Posterior vena cava (tissue), 2 donors: ENCODE measurements at regions not wholly inside any gene's neighbourhood (a gene's known extent, or its start where the extent isn't known, plus 50 kb on each side); places are given as distances from the start of the nearest gene placed in this dataset.

Experiments used
- DNase-seq: peaks from one replicate; pipeline ENCODE4 v3.0.0-alpha.2; 2020; ENCODE audit warnings: low spot score
- intact Hi-C, 2 donors: fragments of 100-400 bp; cut with DNase I; formaldehyde crosslinking; loops; one replicate each; pipeline versions ENCODE4 v1.14.1 to v1.14.2; 2022 to 2023
- donor health status: DM: yes; HTN: yes; CAD: no.
- donor health status: DM: yes; HTN: yes; CAD: no.

DNA sequence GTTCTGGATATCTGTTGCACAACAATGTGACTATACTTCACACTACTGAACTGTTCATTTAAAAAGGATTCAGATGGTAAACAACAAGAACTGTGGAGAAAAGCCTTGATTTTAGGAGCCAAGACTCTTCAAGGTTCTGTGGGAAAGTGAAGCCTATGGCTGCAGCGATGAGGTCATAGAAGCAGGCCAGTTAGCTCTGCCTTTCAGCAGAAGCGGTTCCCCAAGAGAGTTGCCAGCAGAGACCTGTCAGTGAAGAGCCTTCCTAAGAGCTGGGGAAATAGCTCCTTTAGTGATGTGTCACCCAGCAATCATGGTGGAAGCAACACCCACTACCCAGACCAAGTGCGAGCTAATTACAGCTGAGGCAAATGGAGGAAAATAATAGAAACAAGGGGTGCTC, 346.5 kb upstream of the ETAA1 start:
- intact Hi-C loops: no loop called here
- DNase-seq: no peak

GRCh38 chr2:67054728-67055127, 342.4 kb upstream of the ETAA1 start:
- intact Hi-C loops: no loop called here
- DNase-seq: no peak

DNA sequence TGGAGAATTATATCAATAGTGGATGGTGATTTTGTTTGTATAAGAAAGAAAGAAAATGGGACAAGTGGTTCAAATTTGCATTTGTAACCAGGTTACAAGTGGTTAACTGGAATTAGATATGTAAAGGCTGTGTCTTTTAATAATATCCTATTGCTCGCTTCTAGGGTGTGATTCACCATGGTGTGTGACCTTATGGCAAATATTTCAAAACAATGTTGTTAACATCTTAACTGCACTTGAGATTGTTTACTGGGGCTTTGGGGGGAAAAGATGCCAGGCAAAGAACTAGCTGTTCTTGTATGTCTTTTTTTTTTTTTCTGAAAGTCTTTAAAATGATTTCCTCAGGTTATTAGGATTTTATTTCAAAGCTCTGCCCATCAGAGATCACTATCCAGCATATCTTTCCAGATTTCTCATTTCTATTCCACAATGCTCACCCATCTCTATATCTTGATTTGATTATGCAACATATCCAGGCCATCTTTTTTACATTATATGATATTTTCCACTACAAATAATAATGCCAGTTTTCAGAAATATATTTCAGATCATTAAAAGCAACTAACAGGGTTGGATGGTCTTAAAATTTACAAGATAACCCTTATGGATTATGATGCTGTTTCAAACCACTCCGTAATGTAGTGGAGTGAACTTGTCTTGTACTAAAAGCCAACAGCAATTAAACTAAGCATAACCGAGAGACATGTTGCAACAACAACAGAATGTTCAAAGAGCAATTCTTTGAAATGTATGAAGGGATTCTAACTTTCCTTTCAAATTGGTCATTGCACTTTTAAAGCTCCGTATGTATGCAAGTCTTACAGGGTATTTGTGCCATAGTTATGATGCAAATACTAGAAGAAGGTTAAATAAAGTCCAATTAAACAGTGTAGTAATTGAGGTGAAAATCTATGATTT, 341.5 kb upstream of the ETAA1 start:
- intact Hi-C loops: no loop called here
- DNase-seq: no peak

DNA sequence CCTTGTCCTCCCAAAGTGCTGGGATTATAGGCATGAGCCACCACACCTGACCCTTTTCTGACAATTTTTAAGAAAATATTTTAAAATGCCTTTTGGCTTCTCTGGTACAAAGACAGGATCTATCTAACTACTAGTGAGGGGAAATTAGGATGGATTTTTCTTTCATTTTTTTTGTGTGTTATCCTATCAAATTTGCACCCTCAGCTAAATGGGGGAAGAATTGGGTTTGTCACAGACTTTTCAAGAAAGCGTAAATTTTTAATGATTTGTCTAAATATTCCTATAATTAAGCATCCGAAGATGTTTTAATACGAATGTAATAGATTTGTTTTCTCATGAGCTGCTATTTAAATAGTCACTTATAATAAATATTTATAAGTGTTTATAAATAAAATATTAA, 340.0 kb upstream of the ETAA1 start:
- intact Hi-C loops: no loop called here
- no peak for DNase-seq

DNA sequence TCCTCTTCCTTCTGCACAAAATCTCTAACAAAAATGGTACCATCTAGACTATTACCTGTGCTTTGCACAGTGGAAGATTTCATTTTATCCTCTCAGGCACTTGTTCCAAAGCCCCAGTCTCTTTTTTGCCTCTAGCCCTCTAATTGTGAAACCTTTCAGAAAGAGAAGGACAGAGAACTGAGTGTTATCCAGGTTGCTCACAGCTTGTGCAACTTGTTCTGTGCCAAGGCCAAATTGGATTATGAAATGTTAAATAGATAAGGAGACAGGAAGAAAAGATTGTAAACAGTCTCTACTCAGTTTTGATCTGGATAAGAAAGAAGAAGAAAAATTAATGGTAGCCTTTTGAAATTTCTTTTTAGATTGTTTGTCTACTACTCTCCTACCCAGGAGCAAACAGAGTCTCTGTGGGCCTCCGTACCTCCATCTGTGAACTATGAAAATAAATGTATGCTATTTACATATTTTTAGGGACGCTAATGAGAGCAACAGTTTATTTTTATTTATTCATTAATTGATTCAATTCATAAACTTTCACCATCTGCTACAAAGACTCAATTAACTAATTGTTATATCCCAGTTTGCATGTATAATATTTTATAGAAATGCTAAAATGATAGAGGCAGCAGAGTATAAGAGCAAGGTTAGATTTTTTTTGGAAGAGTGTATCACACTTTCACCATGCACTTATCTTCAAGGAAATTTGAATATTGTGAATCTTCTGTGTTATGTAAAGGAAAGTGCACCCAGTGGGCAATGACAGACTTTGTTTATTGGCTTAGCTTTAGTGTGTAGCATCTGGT, 339.0 kb upstream of the ETAA1 start:
- intact Hi-C loops: no loop called here
- DNase-seq: no peak

GRCh38 chr2:67065046-67065445, 332.1 kb upstream of the ETAA1 start:
- DNase-seq: no peak
- intact Hi-C loops: no loop called here

- intact Hi-C loops: no loop called here
- no peak for DNase-seq
Measured at GRCh38 chr2:67066782-67067181, 330.4 kb upstream of the ETAA1 start.

- intact Hi-C loops: no loop called here
- no peak for DNase-seq
Measured at GRCh38 chr2:67067656-67068055, 329.5 kb upstream of the ETAA1 start.

GRCh38 chr2:67070826-67071225, 326.3 kb upstream of the ETAA1 start:
- no peak for DNase-seq
- intact Hi-C loops: no loop called here

- intact Hi-C loops: no loop called here
- DNase-seq: no peak
Measured at GRCh38 chr2:67075056-67075455, 322.1 kb upstream of the ETAA1 start.

GRCh38 chr2:67075530-67076238, 321.4 kb upstream of the ETAA1 start:
- DNase-seq: no peak
- intact Hi-C loops: no loop called here

DNA sequence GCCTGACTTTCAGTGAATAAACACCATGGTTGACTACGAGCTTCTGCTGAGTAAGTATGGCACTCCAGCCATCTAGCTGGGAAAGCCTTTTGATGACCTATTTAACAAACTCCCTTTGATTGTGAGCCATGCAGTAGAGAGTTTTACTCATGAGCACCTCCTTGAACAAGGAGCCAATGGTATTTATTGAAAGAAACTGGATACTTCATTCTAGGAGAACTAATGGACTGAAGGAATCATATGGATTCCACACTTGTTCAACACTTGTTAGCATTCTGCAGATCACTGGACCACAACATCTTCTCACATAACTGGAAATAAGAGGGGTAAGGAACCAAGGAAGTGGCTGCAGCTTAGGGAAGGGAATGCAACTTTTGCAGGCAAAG, 320.9 kb upstream of the ETAA1 start:
- intact Hi-C loops: no loop called here
- no peak for DNase-seq

DNA sequence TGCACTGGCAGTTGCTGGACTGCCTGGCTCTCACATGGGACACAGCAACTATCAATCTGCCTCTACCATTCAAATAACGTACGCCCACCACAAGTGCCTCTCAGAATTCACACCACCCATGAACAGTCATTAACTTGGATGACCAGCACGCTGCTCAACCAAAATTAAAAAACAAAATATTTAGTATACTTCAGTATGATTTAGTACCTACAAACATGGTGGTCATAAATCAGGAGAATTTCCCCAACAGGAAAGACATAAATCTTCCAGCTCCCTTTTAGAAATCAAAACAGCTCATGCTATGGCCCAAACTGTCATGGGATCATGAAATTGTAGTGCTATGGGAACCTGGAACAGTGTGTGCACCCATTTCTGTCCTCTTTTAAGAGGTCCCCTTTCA, 317.4 kb upstream of the ETAA1 start:
- no peak for DNase-seq
- intact Hi-C loops: no loop called here

- DNase-seq: no peak
- intact Hi-C loops: no loop called here
Measured at GRCh38 chr2:67082813-67083212, 314.3 kb upstream of the ETAA1 start.

- intact Hi-C loops: no loop called here
- DNase-seq: no peak
Measured at GRCh38 chr2:67083951-67084350, 313.2 kb upstream of the ETAA1 start.

DNA sequence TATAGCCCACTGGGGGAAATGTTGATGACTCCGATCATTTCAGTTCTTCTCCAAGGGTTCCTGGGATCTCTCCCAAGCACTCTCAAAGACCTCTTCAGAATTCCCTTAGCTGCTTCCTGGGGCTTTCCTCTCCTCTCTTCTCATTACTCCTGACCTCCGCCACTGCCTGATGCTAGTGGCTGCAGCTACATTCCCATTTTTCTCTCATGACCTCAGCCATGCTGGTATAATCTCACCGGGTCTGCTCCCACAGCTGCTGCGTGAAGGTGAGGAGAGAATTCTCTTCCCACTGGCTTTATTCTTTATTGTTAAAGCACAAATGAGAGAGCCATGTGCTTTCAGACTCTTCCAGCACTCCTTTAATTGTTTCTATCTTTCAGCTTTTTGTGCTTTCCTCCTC, 312.0 kb upstream of the ETAA1 start:
- intact Hi-C loops: no loop called here
- no peak for DNase-seq

- intact Hi-C loops: no loop called here
- no peak for DNase-seq
Measured at GRCh38 chr2:67091681-67092080, 305.5 kb upstream of the ETAA1 start.

DNA sequence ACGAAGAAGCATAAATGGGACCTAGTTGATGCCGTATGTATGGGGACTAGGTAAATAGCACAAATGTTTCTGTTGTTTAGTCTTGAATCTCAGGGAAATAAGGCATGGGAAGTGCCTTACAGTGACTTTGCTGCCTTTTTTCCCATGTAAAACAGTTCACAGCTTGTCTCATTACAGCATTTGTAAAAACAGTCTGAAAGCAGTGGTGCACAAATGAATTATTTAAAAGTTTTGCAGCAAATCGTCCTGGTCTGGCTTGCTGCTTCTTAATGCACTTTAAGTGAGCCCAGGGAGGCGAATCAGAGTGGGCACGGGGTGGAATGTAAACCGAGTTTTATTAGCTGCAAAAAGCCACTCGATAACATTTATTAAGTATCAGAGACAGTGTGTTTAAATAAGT, 302.0 kb upstream of the ETAA1 start:
- no peak for DNase-seq
- intact Hi-C loops: no loop called here

GRCh38 chr2:67096886-67097285, 300.2 kb upstream of the ETAA1 start:
- intact Hi-C loops: no loop called here
- DNase-seq: no peak

DNA sequence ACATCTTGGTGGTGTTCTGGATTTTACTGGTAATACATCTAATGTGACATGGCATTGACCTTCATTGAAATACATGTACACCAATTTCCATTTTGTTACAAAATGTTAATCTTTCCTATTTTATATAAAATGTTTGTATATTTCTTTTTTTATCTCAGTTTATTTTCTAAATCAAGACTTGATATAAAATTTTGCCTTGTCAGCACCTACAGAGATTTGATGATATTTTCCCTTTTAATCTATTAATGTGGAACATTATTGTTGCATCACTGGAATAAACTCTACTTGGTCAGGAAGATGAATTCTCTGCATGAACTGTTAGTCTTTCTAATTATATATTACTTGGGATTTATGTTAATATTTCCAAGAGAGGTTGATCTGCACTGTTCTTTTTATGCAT, 294.0 kb upstream of the ETAA1 start:
- intact Hi-C loops: no loop called here
- no peak for DNase-seq
